GM21529 (cell line): ENCODE measurements at regions not wholly inside any gene's neighbourhood (a gene's known extent, or its start where the extent isn't known, plus 50 kb on each side); places are given as distances from the start of the nearest gene placed in this dataset.
"Not testable (repeated sequence)": the region's sequence is repeated elsewhere in the genome, so short reads cannot be mapped to it uniquely, and the experiment has no call there.

ENCODE experiments used
- ATAC-seq: cut with Tn5 transposase; IDR thresholded peaks from one replicate; pipeline ENCODE4 v1.9.1; 2021; ENCODE audit not compliant: unreplicated experiment

- no peak for ATAC-seq
Measured at GRCh38 chr13:38012096-38012495, 142.5 kb upstream of the TRPC4 start.

DNA sequence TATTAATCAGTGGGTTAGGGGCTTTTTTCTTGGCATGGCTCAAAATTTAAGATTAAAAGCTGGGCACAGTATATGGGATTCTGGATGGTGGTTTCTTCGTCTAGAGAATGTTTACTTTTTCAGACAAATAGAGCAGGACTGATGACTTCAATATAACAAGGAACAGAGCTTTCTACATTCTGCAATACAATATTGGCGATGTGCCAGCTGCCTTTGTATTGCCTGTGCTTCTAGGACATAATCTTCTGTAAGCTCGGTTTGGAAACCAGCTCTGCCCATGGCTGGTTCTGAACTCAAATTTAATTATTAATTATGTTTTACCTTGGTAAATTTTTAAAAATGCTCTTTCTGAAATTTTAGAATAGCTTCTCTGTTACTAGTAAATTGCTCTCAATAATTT, 139.1 kb upstream of the TRPC4 start:
- ATAC-seq, result no peak

GRCh38 chr13:38002606-38003005, 133.0 kb upstream of the TRPC4 start:
- no peak for ATAC-seq

- no peak for ATAC-seq
Measured at GRCh38 chr13:37997641-37998040, 128.1 kb upstream of the TRPC4 start.

DNA sequence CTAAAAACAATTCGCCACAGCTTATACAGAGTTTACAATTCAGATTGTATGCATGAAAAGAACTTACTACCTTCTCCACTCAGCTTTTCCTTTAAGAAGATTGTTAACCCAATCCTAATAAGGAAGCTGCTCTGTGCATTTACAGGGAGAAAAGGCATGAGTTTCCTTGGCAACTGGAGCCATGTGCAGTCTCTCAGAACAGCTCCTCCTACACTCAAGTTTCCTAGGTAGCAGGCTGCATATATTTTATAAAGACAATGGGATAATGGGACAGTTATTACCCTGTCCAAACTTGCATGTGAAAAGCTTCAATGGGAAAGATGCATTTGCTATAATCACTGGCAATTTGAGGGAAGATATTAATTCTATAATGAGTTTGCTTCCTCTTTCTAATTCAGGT, 125.5 kb upstream of the TRPC4 start:
- no peak for ATAC-seq

DNA sequence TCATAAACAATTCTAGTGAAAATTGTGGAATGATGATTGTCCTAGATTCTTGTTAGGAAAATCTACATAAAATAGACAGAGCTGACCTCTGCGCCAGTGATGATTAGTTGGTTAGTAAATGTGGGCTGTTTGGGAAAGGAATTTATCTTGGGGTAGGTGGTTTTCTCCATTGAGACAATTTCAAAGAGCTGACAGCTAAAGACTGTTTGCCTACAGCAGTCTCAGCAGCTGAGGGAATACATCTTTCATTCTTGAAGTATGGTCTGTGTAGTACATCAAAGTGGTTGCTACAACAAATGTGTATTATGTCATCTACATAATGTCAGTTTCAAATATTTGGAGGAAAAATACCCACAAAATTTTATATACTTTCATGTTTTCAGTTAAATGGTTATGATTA, 117.2 kb upstream of the TRPC4 start:
- ATAC-seq, result no peak

GRCh38 chr13:37985281-37985680, 115.7 kb upstream of the TRPC4 start:
- no peak for ATAC-seq

DNA sequence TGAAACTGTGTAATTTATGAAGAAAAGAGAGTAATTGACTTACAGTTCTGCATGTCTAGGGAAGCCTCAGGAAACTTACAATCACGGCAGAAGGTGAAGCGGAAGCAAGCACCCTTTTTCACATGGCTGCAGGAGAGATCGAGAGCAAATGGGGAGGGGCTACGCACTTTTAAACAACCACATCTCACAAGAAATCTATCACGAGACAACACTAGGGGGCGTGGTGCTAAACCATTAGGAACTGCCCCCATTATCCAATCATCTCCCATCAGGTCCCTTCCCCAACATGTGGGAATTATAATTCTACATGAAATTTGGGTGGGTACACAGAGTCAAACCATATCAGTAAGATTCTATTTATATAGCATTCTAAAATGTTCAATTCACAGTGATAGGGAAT, 114.8 kb upstream of the TRPC4 start:
- ATAC-seq, result no peak

DNA sequence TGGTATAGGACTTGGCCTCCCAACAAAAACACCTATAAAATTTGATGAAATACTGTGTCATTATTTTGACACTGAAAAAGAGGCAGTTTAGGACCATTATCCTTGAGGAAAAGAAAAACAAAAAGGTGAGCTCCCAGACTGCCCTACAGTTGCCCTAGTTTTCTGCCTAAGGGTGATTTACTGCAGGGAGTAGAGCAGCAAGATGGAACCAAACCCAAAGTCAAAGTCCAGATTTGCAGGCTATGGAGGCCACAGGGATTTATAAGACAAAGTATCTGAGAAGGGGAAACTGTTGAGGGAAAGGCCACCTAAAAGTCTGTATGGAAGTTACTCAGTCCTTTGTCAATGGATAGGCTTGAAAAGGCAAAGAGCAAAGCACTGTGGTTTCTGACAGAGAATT, 112.4 kb upstream of the TRPC4 start:
- ATAC-seq, result no peak

DNA sequence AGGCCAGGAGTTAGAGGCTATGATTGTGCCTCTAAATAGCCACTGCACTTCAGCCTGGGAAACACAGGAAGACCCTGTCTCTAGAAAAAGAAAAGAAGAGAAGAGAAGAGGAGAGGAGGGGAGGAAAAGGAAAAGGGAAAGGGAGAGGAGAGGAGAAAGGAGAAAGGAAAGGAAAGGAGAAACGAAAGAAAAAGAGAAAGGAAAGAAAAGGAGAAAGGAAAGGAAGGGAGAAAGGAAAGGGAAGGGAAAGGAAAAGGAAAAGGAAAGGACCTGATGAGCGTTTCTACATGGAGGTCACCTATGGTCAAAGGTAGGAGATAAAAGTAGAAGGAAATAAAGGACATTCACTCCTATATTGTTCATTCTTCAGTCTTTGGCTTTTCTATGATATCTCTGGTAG, 109.1 kb upstream of the TRPC4 start:
- ATAC-seq, result no peak

GRCh38 chr13:37968555-37968954, 99.0 kb upstream of the TRPC4 start:
- ATAC-seq, result no peak

DNA sequence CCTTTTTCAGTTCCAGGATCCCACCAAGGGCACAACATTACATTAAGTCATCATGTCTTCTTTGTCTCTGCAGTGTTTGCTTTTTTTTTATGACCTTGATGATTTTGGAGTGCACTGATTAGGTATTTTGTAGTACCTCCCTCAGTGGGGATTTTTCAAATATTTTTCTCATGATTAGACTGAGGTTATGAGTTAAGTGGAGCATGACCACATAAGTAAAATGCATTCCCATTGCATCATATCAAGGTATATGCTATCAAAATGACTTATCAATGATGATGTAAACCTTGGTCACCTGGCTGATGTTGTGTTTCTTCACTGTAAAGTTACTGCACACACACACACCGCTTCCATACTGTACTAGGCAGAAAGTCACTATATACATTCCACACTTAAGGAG, 96.7 kb upstream of the TRPC4 start:
- ATAC-seq, result no peak

GRCh38 chr13:37960427-37960826, 90.9 kb upstream of the TRPC4 start:
- no peak for ATAC-seq

- ATAC-seq, result no peak
Measured at GRCh38 chr13:37959284-37959683, 89.7 kb upstream of the TRPC4 start.

- ATAC-seq, result no peak
Measured at GRCh38 chr13:37956536-37956935, 87.0 kb upstream of the TRPC4 start.

- ATAC-seq, result not testable (repeated sequence)
Measured at GRCh38 chr13:37954597-37954996, 85.0 kb upstream of the TRPC4 start.

- ATAC-seq, result no peak
Measured at GRCh38 chr13:37954191-37954590, 84.6 kb upstream of the TRPC4 start.

- ATAC-seq, result no peak
Measured at GRCh38 chr13:37953696-37954095, 84.1 kb upstream of the TRPC4 start.

DNA sequence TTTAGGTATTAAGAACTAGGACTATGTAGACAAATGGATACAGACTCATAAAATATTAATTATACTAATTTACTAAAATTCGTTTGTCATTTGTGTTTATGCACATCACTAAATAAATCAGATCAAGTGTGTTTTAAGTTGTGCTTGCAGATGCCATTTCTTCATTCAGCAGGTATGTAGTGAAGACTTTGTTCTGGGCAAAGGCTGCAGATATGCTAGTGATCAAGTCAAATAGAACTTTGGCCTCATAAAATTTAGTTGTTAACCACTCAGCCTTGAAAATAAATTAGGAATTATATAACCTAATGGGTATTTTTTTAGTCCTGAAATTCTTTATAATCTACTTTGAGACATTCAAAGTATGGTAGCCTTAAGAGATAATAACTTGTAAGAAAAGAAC, 80.4 kb upstream of the TRPC4 start:
- ATAC-seq, result no peak

GRCh38 chr13:37947419-37948140, 78.0 kb upstream of the TRPC4 start:
- no peak for ATAC-seq

- no peak for ATAC-seq
Measured at GRCh38 chr13:37945651-37946575, 76.3 kb upstream of the TRPC4 start.

DNA sequence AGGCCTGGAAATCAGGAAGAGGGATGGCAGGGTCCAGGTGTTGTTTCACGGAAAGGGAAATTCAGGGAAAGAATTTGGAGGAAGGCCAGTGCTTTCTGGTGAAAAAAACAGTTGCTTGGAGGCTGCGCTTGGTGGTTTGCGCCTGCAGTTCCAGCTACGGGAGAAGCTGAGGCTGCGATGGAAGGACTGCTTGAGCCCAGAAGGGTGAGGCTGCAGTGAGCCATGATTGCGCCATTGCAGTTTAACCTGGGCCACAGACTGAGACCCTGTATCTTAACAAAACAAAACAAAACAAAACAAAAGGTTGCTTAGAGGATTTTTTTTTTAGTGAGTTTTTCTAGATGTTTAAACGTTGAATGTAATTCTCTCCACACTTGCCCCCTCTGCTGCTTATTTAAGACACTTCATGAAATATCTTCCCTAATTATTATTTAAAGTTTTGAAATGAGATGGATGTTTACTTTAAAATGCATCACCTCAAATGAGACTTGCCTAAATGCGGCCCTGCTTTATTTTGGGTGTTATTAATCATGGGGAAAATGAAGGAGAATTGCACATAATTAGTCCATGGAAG, 75.4 kb upstream of the TRPC4 start:
- no peak for ATAC-seq
